ENCODE measurements at regions not wholly inside any gene's neighbourhood (a gene's known extent, or its start where the extent isn't known, plus 50 kb on each side); places are given as distances from the start of the nearest gene placed in this dataset.

DNA sequence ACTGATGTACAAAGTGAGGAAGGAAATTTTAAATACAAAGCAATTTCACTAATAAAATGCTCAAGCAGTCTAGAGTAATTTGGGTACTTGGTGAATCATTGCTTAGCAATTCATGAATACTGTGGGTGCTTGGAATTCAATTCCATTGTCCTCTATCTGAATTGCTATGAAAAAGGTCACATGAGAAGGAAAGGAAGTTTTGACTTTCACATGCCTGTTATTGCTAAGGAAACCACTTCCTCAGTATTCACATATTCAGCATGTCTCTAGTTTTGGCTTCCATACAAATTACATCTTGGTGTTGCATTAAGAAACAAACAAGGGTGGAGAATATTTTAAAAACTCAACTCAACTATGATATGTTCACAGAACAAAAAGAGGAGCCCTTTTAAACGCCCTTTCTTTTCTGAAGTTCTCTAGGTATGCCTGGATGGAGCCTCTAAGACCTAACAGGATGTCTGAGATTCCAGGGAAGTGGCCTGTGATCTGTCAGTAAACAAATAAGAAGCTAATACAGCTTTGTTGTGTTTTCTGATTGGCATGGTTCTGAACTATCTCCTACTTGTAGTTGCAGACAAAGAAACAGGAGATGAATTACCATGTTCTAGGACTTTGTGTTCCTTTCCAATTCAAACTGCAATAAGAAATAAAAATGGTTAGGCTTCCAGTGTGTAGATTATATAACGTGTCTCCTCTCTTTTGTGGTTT lies 190.4 kb downstream of the OGFRL1 start:
- H3K4me3 ChIP-seq (ENCODE audit: low read length), result no peak overlapping the region
- H3K9me3 ChIP-seq (replicated peaks; ENCODE audit: insufficient read depth, low read length), result no peaks in the 10 kb centered on the region
- peaks cover 13% of the 10 kb centered on the region for H3K4me1 ChIP-seq (ENCODE audit: low read length)
- no peaks in the 10 kb centered on the region for H3K79me2 ChIP-seq (ENCODE audit: low read length)
- no peaks in the 10 kb centered on the region for H3K36me3 ChIP-seq (replicated peaks; ENCODE audit: insufficient read depth, low read length)
- TF ChIP-seq EZH2 (optimal IDR thresholded peaks at IDR 0.05; ENCODE audit: low read depth, low read length) (no peak), EZH2phosphoT487 (IDR thresholded peaks at IDR 0.05; ENCODE audit: low read length) (no peak)
- TF ChIP-seq, protein P1, sequence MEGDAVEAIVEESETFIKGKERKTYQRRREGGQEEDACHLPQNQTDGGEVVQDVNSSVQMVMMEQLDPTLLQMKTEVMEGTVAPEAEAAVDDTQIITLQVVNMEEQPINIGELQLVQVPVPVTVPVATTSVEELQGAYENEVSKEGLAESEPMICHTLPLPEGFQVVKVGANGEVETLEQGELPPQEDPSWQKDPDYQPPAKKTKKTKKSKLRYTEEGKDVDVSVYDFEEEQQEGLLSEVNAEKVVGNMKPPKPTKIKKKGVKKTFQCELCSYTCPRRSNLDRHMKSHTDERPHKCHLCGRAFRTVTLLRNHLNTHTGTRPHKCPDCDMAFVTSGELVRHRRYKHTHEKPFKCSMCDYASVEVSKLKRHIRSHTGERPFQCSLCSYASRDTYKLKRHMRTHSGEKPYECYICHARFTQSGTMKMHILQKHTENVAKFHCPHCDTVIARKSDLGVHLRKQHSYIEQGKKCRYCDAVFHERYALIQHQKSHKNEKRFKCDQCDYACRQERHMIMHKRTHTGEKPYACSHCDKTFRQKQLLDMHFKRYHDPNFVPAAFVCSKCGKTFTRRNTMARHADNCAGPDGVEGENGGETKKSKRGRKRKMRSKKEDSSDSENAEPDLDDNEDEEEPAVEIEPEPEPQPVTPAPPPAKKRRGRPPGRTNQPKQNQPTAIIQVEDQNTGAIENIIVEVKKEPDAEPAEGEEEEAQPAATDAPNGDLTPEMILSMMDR (IDR thresholded peaks at IDR 0.05; ENCODE audit: low read length), result no peak
- no peak overlapping the region for H2AFZ ChIP-seq (ENCODE audit: low read length)
- no peaks in the 10 kb centered on the region for H3F3A ChIP-seq (ENCODE audit: insufficient read depth, low read length)
- no peaks in the 10 kb centered on the region for H3K27me3 ChIP-seq (replicated peaks; ENCODE audit: insufficient read depth, low read length)
- H3K9me2 ChIP-seq (replicated peaks; ENCODE audit: insufficient read depth, low read length), result no peaks in the 10 kb centered on the region
- no peak overlapping the region for H3K27ac ChIP-seq (ENCODE audit: low read length)
- no peak for DNase-seq
- H3K9ac ChIP-seq (ENCODE audit: low read length), result no peak overlapping the region
- H4K20me1 ChIP-seq (ENCODE audit: insufficient read depth, low read length), result no peaks in the 10 kb centered on the region
- peak overlapping the region; percentile 27 for H3K4me2 ChIP-seq (ENCODE audit: low read depth, low read length)

- no peak for DNase-seq
- no peaks in the 10 kb centered on the region for H3K9me3 ChIP-seq (replicated peaks; ENCODE audit: insufficient read depth, low read length)
- no peaks in the 10 kb centered on the region for H3F3A ChIP-seq (ENCODE audit: insufficient read depth, low read length)
- no peaks in the 10 kb centered on the region for H3K27me3 ChIP-seq (replicated peaks; ENCODE audit: insufficient read depth, low read length)
- H3K4me1 ChIP-seq (ENCODE audit: low read length), result peaks cover 20% of the 10 kb centered on the region
- no peaks in the 10 kb centered on the region for H4K20me1 ChIP-seq (ENCODE audit: insufficient read depth, low read length)
- no peaks in the 10 kb centered on the region for H3K36me3 ChIP-seq (replicated peaks; ENCODE audit: insufficient read depth, low read length)
- no peak overlapping the region for H3K4me3 ChIP-seq (ENCODE audit: low read length)
- no peaks in the 10 kb centered on the region for H3K79me2 ChIP-seq (ENCODE audit: low read length)
- no peaks in the 10 kb centered on the region for H3K9me2 ChIP-seq (replicated peaks; ENCODE audit: insufficient read depth, low read length)
- H2AFZ ChIP-seq (ENCODE audit: low read length), result no peak overlapping the region
- no peak overlapping the region for H3K9ac ChIP-seq (ENCODE audit: low read length)
- H3K27ac ChIP-seq (ENCODE audit: low read length), result no peak overlapping the region
- H3K4me2 ChIP-seq (ENCODE audit: low read depth, low read length), result no peak overlapping the region
- no peak for TF ChIP-seq EZH2phosphoT487 (IDR thresholded peaks at IDR 0.05; ENCODE audit: low read length)
- TF ChIP-seq, protein P1 (IDR thresholded peaks at IDR 0.05; ENCODE audit: low read length), result no peak
- TF ChIP-seq EZH2 (optimal IDR thresholded peaks at IDR 0.05; ENCODE audit: low read depth, low read length), result no peak
These were observed 192.0 kb downstream of the OGFRL1 start for GRCh38 chr6:71480577-71480976.

DNA sequence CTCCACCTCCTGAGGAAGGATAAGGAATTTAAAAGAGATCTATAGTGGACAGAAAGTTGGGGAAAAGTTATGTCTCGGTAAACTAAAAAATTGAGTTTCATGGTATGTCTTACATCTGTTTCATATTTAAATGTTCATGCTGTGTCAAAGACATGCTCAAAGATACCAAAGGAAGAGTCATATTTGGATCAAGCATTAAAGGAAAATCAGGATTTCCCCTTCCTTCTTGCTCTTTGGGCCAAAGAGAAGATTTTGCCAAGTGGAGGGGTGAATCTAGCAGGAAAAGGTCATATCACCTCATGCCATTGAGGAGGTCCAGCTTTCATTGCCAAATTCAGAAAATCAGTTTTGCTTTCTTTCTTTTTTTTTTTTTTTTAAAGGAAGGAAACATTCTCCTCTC lies 192.4 kb downstream of the OGFRL1 start:
- H3K27ac ChIP-seq (ENCODE audit: low read length), result no peak overlapping the region

More for the DNA sequence above, 192.4 kb downstream of the OGFRL1 start:
- H3K4me1 ChIP-seq (ENCODE audit: low read length), result peaks cover 20% of the 10 kb centered on the region
- no peak overlapping the region for H2AFZ ChIP-seq (ENCODE audit: low read length)
- no peaks in the 10 kb centered on the region for H4K20me1 ChIP-seq (ENCODE audit: insufficient read depth, low read length)
- H3K79me2 ChIP-seq (ENCODE audit: low read length), result no peaks in the 10 kb centered on the region
- TF ChIP-seq EZH2phosphoT487 (IDR thresholded peaks at IDR 0.05; ENCODE audit: low read length) (no peak), EZH2 (optimal IDR thresholded peaks at IDR 0.05; ENCODE audit: low read depth, low read length) (no peak)
- TF ChIP-seq, protein P1 (IDR thresholded peaks at IDR 0.05; ENCODE audit: low read length), result no peak
- H3K9me3 ChIP-seq (replicated peaks; ENCODE audit: insufficient read depth, low read length), result no peaks in the 10 kb centered on the region
- H3K4me2 ChIP-seq (ENCODE audit: low read depth, low read length), result no peak overlapping the region
- H3K9me2 ChIP-seq (replicated peaks; ENCODE audit: insufficient read depth, low read length), result no peaks in the 10 kb centered on the region
- no peaks in the 10 kb centered on the region for H3F3A ChIP-seq (ENCODE audit: insufficient read depth, low read length)
- H3K4me3 ChIP-seq (ENCODE audit: low read length), result no peak overlapping the region
- no peak overlapping the region for H3K9ac ChIP-seq (ENCODE audit: low read length)
- no peaks in the 10 kb centered on the region for H3K36me3 ChIP-seq (replicated peaks; ENCODE audit: insufficient read depth, low read length)
- H3K27me3 ChIP-seq (replicated peaks; ENCODE audit: insufficient read depth, low read length), result 0 out of 2 replicates have a peak, but pooled peaks cover 2% of the 10 kb centered on the region
- DNase-seq, result no peak

All from MM.1S (cell line).